ENCODE measurements at regions not wholly inside any gene's neighbourhood (a gene's known extent, or its start where the extent isn't known, plus 50 kb on each side); places are given as distances from the start of the nearest gene placed in this dataset.
"Not testable (repeated sequence)": the region's sequence is repeated elsewhere in the genome, so short reads cannot be mapped to it uniquely, and the experiment has no call there.

DNA sequence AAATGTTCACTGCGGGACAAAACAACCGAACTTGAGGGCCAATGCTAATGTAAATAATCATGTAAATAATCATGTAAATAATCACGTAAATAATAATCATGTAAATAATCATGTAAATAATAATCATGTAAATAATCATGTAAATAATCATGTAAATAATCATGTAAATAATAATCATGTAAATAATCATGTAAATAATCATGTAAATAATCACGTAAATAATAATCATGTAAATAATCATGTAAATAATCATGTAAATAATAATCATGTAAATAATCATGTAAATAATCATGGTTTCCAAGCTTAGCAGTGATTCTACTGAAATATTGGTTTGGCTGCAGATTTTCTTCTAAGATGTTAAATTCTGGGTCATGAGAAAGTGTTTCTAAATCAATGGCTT lies 507.1 kb downstream of the ZNF516 start:
- not testable (repeated sequence) for DNase-seq

- DNase-seq = no peak
Observed at GRCh38 chr18:75984853-75985252, 510.2 kb downstream of the ZNF516 start.

- no peak for DNase-seq
Observed at GRCh38 chr18:75981102-75981501, 513.9 kb downstream of the ZNF516 start.

- DNase-seq = no peak
Observed at GRCh38 chr18:75977081-75977480, 518.0 kb downstream of the ZNF516 start.

- no peak for DNase-seq
Observed at GRCh38 chr18:75970212-75970611, 524.8 kb downstream of the ZNF516 start.

- DNase-seq = no peak
Observed at GRCh38 chr18:75966431-75966830, 528.6 kb downstream of the ZNF516 start.

DNA sequence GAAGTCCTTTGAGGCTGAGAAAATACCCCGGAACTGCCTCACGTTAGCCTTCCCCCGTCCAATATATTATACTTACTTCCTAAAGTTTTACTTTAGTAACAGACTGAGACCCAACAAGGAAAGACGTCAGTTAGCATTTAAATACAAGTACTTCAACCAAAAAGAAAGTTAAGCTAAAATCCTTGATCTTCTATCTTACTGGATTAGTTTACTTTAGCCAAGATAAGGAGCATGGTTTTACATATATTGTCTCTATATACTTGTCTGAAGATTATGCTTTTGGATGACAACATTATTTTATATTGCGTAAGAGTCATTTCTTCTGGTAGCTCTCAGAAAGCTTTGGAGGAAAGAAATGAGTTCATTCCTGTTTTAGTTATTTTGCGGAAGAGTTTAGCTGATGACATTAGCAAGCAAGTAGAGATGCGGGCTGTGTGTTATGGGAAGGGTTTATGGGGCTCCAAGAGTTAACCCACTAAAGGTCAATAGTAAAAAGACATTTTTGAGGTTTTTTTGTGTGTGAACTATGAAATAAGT lies 532.9 kb downstream of the ZNF516 start:
- DNase-seq = no peak

DNA sequence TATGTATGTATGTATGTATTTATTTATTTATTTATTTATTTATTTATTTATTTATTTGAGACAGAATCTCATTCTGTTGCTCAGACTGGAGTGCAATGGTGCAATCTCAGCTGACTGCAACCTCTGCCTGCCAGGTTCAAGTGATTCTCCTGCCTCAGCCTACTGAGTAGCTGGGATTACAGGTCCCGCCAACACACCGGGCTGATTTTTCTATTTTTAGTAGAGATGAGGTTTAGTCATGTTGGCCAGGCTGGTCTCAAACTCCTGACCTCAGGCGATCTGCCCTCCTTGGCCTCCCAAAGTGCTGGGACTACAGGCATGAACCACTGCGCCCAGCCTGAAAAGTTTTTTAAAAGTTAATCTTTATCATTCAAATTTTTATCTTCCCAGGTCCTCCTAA lies 532.9 kb upstream of the SMIM21 start:
- DNase-seq = not testable (repeated sequence)

GRCh38 chr18:75959150-75959549 lies 531.6 kb upstream of the SMIM21 start:
- no peak for DNase-seq

DNA sequence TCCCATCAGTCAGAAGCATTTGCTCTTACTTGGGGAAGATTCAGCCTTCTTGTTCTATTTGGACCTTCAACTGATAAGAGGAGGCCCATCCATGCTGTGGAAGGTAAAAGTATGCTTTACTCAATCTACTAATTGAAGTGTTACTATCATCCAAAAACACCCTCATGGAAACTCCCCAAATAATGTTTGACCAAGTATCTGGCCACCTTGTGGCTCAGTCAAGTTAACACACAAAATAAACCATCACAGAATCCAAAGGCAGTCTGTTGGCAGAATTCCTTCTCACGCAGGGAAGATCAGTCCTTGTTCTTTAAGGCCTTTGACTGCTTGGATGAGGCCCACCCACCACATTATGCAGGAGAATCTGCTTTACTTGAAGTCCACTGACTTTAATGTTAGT lies 531.2 kb upstream of the SMIM21 start:
- no peak for DNase-seq

DNA sequence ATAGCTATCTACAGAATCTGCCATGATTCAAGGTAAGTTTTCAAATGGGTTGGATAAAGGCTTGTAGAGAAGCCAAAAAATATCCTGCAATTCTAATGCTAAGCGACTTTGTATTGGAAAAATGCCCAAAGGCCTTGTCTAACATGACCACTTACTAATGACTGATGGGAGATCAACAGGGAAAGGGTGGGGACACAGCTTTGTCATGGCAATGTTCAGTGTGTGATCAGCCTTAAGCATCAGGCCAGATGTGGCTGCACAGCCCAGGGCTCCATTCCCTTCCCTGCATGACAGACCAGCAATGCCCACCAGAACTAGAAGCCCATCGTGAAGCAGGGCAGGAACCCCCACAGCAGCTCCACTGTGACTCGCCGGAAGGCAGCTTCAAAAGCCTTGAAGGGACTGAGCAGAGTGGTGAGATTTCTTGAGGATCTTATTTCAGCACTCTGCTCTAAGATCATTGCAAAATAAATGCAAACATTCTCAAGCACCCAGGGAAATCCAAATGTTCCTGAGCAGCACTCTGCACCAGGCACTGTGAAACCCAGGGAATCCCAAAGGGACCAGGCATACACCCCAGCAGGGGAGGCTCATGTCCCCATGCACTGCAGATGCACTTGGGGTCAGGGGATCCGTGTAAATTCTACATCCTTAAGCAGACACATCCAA lies 517.9 kb upstream of the SMIM21 start:
- DNase-seq = no peak

- DNase-seq = no peak
Observed at GRCh38 chr18:75937306-75937705, 509.8 kb upstream of the SMIM21 start.

- no peak for DNase-seq
Observed at GRCh38 chr18:75936862-75937261, 509.4 kb upstream of the SMIM21 start.

- DNase-seq = no peak
Observed at GRCh38 chr18:75931079-75931478, 503.6 kb upstream of the SMIM21 start.

- DNase-seq = no peak
Observed at GRCh38 chr18:75928706-75929105, 501.2 kb upstream of the SMIM21 start.

DNA sequence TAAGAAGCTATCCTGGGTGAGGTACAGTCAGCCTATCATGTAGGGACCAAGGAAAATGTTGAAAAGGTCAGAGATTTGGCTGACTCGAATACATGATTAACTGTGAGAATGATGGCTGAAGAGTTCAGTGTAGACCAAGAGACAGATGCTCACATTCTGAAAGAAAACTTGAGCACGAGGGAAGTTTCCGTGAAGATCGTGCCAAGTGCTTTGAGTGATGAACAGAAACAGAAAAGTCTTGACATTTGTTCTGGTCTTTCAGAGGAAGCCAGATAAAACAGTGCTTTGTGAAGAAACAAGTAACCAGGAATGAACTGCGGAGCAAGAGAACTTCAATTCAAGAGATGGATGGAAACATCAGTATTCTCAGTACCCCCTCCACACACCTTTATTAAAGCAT lies 500.3 kb upstream of the SMIM21 start:
- DNase-seq = no peak

GRCh38 chr18:75926811-75927210 lies 499.3 kb upstream of the SMIM21 start:
- no peak for DNase-seq

GRCh38 chr18:75923169-75923568 lies 495.7 kb upstream of the SMIM21 start:
- no peak for DNase-seq

GRCh38 chr18:75916624-75916982 lies 489.1 kb upstream of the SMIM21 start:
- DNase-seq = no peak

GRCh38 chr18:75915941-75916623 lies 488.6 kb upstream of the SMIM21 start:
- no peak for DNase-seq

- DNase-seq = no peak
Observed at GRCh38 chr18:75912829-75913228, 485.3 kb upstream of the SMIM21 start.

GRCh38 chr18:75904416-75904815 lies 476.9 kb upstream of the SMIM21 start:
- DNase-seq = no peak

DNA sequence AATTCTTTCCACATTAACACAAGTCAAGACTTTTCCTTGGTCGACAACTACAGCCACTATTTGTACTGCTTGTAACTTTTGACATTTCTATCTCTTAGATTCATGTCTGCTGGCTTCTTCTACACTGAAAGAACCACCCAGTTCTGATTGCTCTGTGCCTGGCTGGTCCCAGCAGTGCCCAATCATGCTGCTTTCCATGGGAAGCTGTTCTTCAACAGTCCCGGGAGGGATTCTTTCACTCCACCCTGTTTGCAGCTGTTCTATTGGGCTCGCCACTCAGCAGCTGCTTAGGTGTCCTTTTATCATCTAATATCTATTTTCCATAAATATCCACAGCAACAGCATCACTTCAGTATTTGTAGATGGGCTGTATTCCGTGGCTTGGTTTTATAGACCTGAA lies 471.1 kb upstream of the SMIM21 start:
- no peak for DNase-seq

DNA sequence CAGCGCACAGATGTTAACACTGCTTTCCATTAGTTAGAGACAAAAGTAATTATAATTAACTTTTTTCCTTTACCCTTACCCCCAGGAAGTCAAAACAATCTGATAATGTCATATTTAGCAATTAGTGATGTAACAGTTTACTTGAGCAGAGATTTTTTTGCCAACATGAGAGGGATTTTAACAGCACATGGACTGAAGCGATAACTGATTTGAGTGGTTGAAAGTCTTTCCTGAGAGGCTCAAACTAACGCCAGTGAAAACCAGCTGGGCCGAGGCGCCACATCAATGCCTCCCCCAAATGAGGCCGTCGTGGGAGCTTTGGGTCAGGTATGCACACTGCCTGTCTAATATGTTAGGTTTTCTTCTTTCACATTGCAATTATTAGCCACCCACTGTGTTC lies 469.9 kb upstream of the SMIM21 start:
- no peak for DNase-seq

GRCh38 chr18:75896865-75897264 lies 469.4 kb upstream of the SMIM21 start:
- no peak for DNase-seq

All from CD4-positive, alpha-beta T cell treated with Interleukin-4 for 4 hours (primary cell).